Kidney (tissue), 13 donors: ENCODE measurements at regions not wholly inside any gene's neighbourhood (a gene's known extent, or its start where the extent isn't known, plus 50 kb on each side); places are given as distances from the start of the nearest gene placed in this dataset.
"Not testable (repeated sequence)": the region's sequence is repeated elsewhere in the genome, so short reads cannot be mapped to it uniquely, and the experiment has no call there.

Source experiments
- DNase-seq, 5 donors: peaks; one replicate each; pipeline ENCODE4 v3.0.0-alpha.2; 2013 to 2020
- FAIRE-seq: peaks from 2 replicates; lab custom pipeline; 2012; peaks lifted over from hg19 to GRCh38; lab: Jason Lieb, UNC
- H3K27ac ChIP-seq, 2 donors: one replicate each; pipeline ENCODE4 v1.7.0; 2013; ENCODE audit warnings: low read depth in 2 of 2, low read length in 2 of 2, inconsistent platforms in 1 of 2
- H3K27me3 ChIP-seq: one replicate; pipeline ENCODE4 v1.7.1; 2013; ENCODE audit warnings: low read length, inconsistent platforms; ENCODE audit not compliant: control insufficient read depth, insufficient read depth
- H3K36me3 ChIP-seq, 3 donors: one replicate each; pipeline versions ENCODE4 v1.7.0 to v1.7.1; 2013; ENCODE audit warnings: low read length in 3 of 3, control low read depth in 1 of 3, inconsistent platforms in 1 of 3; ENCODE audit not compliant: insufficient read depth in 3 of 3, control insufficient read depth in 2 of 3
- H3K4me1 ChIP-seq, 3 donors: one replicate each; pipeline versions ENCODE4 v1.7.0 to v1.7.1; 2013; ENCODE audit warnings: low read length in 3 of 3, inconsistent platforms in 1 of 3, low read depth in 1 of 3; ENCODE audit not compliant: control insufficient read depth in 2 of 3, insufficient read depth in 2 of 3
- H3K4me3 ChIP-seq, 3 donors: one replicate each; pipeline versions ENCODE4 v1.7.0 to v1.8.1; 2013; ENCODE audit warnings: low read length in 3 of 3, control low read depth in 1 of 3, inconsistent platforms in 1 of 3
- H3K9ac ChIP-seq, 3 donors: one replicate each; pipeline versions ENCODE4 v1.7.0 to v1.7.1; 2013; ENCODE audit warnings: low read length in 3 of 3, control low read depth in 1 of 3, inconsistent platforms in 1 of 3
- H3K9me3 ChIP-seq, 3 donors: one replicate each; pipeline versions ENCODE4 v1.7.0 to v1.7.1; 2013; ENCODE audit warnings: low read length in 3 of 3, control low read depth in 1 of 3, inconsistent platforms in 1 of 3; ENCODE audit not compliant: control insufficient read depth in 2 of 3, insufficient read depth in 1 of 3
- intact Hi-C: fragments of 100-400 bp; cut with DNase I; formaldehyde crosslinking; loops from one replicate; pipeline ENCODE4 v1.11.1; 2022
- TF ChIP-seq, protein P1 (sequence below): IDR thresholded peaks from 3 replicates; pipeline ENCODE4 v1.5.1; 2012; ENCODE audit warnings: mild to moderate bottlenecking, moderate library complexity, borderline replicate concordance; ENCODE audit not compliant: insufficient read depth; ENCODE audit errors: extremely low read depth
- donor health status: control.
- donor health status: control.
- donor health status: control.
- donor health status: control.
- donor health status: control.
- donor health status: DM: yes; HTN: yes; CAD: no.
- donor health status: Normal renal cell carcinoma (clear cell type).

DNA sequence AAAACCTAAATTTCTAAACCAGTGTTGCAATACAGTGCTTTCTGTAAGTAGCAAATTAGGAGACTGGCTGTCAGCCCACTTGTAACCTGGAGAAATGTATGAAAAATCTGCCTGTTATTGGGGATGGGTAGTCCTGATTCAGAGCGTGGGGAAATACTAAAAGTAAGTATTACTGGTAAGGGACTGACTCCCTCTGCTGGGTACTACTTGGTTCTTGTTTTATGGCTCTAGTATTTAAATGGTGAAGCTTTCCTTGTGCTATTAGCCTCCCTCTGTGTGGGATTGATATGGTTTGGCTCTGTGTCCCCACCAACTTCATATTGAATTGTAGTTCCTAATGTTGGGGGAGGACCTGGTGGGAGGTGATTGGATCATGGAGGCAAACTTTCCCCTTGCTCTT lies 886.1 kb downstream of the SORCS1 start:
- no peak overlapping the region for H3K4me3 ChIP-seq
- no peaks in the 10 kb centered on the region for H3K9me3 ChIP-seq
- no peaks in the 10 kb centered on the region for H3K4me1 ChIP-seq
- no peaks in the 10 kb centered on the region for H3K36me3 ChIP-seq
- FAIRE-seq (no peak), DNase-seq (peak in 2 of 5 donors; percentile 25 to 47)
- intact Hi-C loops: no loop called here
- TF ChIP-seq, protein P1, sequence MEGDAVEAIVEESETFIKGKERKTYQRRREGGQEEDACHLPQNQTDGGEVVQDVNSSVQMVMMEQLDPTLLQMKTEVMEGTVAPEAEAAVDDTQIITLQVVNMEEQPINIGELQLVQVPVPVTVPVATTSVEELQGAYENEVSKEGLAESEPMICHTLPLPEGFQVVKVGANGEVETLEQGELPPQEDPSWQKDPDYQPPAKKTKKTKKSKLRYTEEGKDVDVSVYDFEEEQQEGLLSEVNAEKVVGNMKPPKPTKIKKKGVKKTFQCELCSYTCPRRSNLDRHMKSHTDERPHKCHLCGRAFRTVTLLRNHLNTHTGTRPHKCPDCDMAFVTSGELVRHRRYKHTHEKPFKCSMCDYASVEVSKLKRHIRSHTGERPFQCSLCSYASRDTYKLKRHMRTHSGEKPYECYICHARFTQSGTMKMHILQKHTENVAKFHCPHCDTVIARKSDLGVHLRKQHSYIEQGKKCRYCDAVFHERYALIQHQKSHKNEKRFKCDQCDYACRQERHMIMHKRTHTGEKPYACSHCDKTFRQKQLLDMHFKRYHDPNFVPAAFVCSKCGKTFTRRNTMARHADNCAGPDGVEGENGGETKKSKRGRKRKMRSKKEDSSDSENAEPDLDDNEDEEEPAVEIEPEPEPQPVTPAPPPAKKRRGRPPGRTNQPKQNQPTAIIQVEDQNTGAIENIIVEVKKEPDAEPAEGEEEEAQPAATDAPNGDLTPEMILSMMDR: no peak
- H3K27me3 ChIP-seq: no peaks in the 10 kb centered on the region
- no peak overlapping the region for H3K27ac ChIP-seq
- H3K9ac ChIP-seq: no peak overlapping the region

DNA sequence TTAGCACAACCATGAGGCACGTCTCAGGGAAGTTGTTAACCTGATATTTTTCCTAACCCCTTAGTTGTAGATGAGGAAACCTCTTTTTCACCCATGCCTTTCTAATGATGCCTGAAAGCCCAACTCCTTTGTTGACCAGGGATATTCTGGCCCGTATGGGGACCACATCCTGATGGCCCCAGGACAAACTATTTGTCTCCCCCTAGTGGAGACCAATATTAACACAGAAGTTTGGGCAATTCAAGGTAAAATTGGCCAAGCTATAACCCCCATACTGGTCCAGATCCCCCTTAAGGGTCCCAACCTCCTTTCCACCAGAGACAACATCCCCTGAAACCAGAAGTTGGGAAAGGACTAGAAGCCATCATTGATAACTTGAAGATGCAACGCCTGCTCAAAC lies 893.3 kb downstream of the SORCS1 start:
- FAIRE-seq (no peak), DNase-seq (no peak)
- TF ChIP-seq, protein P1: no peak
- Histone ChIP-seq H3K27ac (no peak overlapping the region), H3K27me3 (no peaks in the 10 kb centered on the region), H3K9ac (no peak overlapping the region), H3K9me3 (no peaks in the 10 kb centered on the region), H3K36me3 (no peaks in the 10 kb centered on the region), H3K4me3 (no peak overlapping the region), H3K4me1 (no peaks in the 10 kb centered on the region)
- intact Hi-C loops: no loop called here

DNA sequence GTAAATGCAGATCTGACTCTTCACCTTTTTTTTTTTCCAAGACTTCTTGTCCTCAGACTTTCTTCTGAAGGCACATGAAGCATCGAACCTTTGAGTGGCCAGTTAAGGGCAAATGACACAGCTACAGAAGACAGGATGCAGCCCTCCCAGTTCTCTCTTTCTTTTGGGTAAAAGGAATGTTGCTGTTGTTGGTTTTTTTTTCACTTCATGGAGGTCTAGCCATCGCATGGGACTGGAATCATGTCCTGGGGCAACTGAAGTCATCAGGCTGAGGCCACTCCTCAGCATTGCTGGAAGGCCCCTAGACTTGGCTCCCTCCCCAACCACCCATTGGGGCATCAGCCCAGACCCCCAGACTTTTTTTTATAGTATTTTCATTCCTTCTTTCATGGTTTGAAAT lies 896.5 kb downstream of the SORCS1 start:
- TF ChIP-seq, protein P1: no peak
- H3K4me1 ChIP-seq: no peaks in the 10 kb centered on the region
- no peak overlapping the region for H3K27ac ChIP-seq
- H3K4me3 ChIP-seq: no peak overlapping the region
- FAIRE-seq (no peak), DNase-seq (no peak)
- intact Hi-C loops: no loop called here
- no peak overlapping the region for H3K9ac ChIP-seq
- no peaks in the 10 kb centered on the region for H3K36me3 ChIP-seq
- H3K27me3 ChIP-seq: no peaks in the 10 kb centered on the region
- H3K9me3 ChIP-seq: no peaks in the 10 kb centered on the region

DNA sequence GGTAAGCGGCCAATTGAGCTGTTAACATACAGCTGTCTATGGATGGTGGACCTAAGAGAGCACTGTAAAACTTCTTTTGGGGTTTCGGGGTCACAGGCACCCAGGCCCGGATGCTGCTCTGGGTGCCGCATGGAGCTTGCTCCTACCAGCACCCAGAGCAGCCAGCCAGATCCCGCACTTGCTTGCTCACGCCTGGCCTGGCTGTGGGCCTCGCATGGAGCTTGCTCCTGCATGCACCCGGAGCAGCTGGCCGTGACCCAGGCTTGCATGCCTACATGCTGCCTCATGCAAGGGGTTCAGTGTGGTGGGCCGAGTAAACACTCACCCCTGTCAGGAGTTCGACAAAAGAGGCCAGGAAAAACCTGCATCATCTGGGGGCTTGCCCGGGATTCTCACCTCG lies 896.9 kb downstream of the SORCS1 start:
- no peaks in the 10 kb centered on the region for H3K9me3 ChIP-seq
- no peaks in the 10 kb centered on the region for H3K27me3 ChIP-seq
- TF ChIP-seq, protein P1: no peak
- FAIRE-seq (no peak), DNase-seq (no peak)
- no peak overlapping the region for H3K27ac ChIP-seq
- H3K4me1 ChIP-seq: no peaks in the 10 kb centered on the region
- no peak overlapping the region for H3K9ac ChIP-seq
- no peaks in the 10 kb centered on the region for H3K36me3 ChIP-seq
- intact Hi-C loops: no loop called here
- H3K4me3 ChIP-seq: no peak overlapping the region

DNA sequence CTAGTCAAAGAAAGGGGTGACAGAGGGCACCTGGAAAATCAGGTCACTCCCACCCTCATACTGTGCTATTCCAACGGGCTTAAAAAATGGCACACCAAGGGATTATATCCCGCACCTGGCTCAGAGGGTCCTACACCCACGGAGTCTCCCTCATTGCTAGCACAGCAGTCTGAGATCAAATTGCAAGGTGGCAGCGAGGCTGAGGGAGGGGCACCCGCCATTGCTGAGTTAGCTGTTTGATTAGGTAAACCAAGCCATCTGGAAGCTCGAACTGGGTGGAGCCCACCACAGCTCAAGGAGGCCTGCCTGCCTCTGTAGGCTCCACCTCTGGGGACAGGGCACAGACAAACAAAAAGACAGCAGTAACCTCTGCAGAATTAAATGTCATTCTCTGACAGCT lies 907.1 kb downstream of the SORCS1 start:
- H3K27me3 ChIP-seq: not testable (repeated sequence)

More for the DNA sequence above, 907.1 kb downstream of the SORCS1 start:
- H3K4me1 ChIP-seq, H3K9me3 ChIP-seq, H3K27ac ChIP-seq, intact Hi-C loops, H3K9ac ChIP-seq, FAIRE-seq, H3K4me3 ChIP-seq, H3K36me3 ChIP-seq, DNase-seq: not testable (repeated sequence)
